Upper lobe of left lung (tissue), 6 donors: ENCODE measurements at regions not wholly inside any gene's neighbourhood (a gene's known extent, or its start where the extent isn't known, plus 50 kb on each side); places are given as distances from the start of the nearest gene placed in this dataset.

ENCODE experiments used
- ATAC-seq, 2 donors: fragments of 200-7000 bp; cut with Tn5 transposase; one replicate each; pipeline ENCODE4 v1.9.1; 2022; ENCODE audit warnings: mild to moderate bottlenecking in 2 of 2, moderate library complexity in 2 of 2; ENCODE audit not compliant: low FRiP score in 2 of 2
- DNase-seq, 2 donors: peaks; one replicate each; pipeline ENCODE4 v3.0.0-alpha.2; 2019 to 2020
- H3K27ac ChIP-seq, 4 donors: fragments of 200-600 bp; sonication (generic); one replicate each; pipeline ENCODE4 v1.5.1; 2016 to 2019
- H3K27me3 ChIP-seq, 4 donors: fragments of 200-600 bp; sonication (generic); one replicate each; pipeline ENCODE4 v1.5.1; 2017 to 2019
- H3K36me3 ChIP-seq, 4 donors: fragments of 200-600 bp; sonication (generic); one replicate each; pipeline ENCODE4 v1.5.1; 2016 to 2019
- H3K4me1 ChIP-seq, 4 donors: fragments of 200-600 bp; sonication (generic); one replicate each; pipeline ENCODE4 v1.5.1; 2018 to 2019
- H3K4me3 ChIP-seq, 4 donors: fragments of 200-600 bp; sonication (generic); one replicate each; pipeline ENCODE4 v1.5.1; 2017 to 2019; ENCODE audit warnings: mild to moderate bottlenecking in 2 of 4, moderate library complexity in 1 of 4
- H3K9me3 ChIP-seq, 4 donors: fragments of 200-600 bp; sonication (generic); one replicate each; pipeline ENCODE4 v1.5.1; 2018 to 2019
- EP300 ChIP-seq, 4 donors: sonication (generic); formaldehyde crosslinking; IDR thresholded peaks; one replicate each; pipeline ENCODE4 v1.5.1; 2017; ENCODE audit warnings: antibody characterized with exemption in 4 of 4, control low read depth in 2 of 4
- POLR2A ChIP-seq, 4 donors: fragments of 450-650 bp; IDR thresholded peaks; one replicate each; pipeline ENCODE4 v1.5.1; 2016 to 2017; ENCODE audit warnings: antibody characterized with exemption in 4 of 4, mild to moderate bottlenecking in 2 of 4
- POLR2AphosphoS5 ChIP-seq, 2 donors: sonication (generic); formaldehyde crosslinking; IDR thresholded peaks; one replicate each; pipeline ENCODE4 v1.5.1; 2017; ENCODE audit warnings: antibody characterized with exemption in 2 of 2
- WGBS, 2 donors: methylation state at CpG; one replicate each; pipeline ENCODE4 v1.1.5; 2017 to 2018; 5-methylcytosine and 5-hydroxymethylcytosine counted together
- TF ChIP-seq, protein P1 (sequence below), 6 experiments: fragments of 450-650 bp in 4 of 6; fragments of 200-600 bp in 2 of 6; sonication (generic) in 2 of 6; IDR thresholded peaks; one replicate each; pipeline ENCODE4 v1.5.1; 2016 to 2019; ENCODE audit warnings: antibody characterized with exemption in 6 of 6
- donor health status: DM: no; HTN: no; CAD: no; lungs with moderate emphysema.
- donor health status: DM: no; HTN: yes; CAD: no; lungs with severe emphysema.

GRCh38 chr17:73801455-73802100 lies 157.3 kb upstream of the SDK2 start:
- H3K36me3 ChIP-seq: no peaks in the 10 kb centered on the region
- TF ChIP-seq POLR2A (IDR thresholded peaks at IDR 0.05): no peak
- no peak for TF ChIP-seq POLR2AphosphoS5 (IDR thresholded peaks at IDR 0.05)
- TF ChIP-seq, protein P1, sequence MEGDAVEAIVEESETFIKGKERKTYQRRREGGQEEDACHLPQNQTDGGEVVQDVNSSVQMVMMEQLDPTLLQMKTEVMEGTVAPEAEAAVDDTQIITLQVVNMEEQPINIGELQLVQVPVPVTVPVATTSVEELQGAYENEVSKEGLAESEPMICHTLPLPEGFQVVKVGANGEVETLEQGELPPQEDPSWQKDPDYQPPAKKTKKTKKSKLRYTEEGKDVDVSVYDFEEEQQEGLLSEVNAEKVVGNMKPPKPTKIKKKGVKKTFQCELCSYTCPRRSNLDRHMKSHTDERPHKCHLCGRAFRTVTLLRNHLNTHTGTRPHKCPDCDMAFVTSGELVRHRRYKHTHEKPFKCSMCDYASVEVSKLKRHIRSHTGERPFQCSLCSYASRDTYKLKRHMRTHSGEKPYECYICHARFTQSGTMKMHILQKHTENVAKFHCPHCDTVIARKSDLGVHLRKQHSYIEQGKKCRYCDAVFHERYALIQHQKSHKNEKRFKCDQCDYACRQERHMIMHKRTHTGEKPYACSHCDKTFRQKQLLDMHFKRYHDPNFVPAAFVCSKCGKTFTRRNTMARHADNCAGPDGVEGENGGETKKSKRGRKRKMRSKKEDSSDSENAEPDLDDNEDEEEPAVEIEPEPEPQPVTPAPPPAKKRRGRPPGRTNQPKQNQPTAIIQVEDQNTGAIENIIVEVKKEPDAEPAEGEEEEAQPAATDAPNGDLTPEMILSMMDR (IDR thresholded peaks at IDR 0.05): no peak
- TF ChIP-seq EP300 (IDR thresholded peaks at IDR 0.05): no peak
- WGBS, 2 donors: 91% methylated on average over 8 of the region's 8 CpGs
- H3K9me3 ChIP-seq: no peaks in the 10 kb centered on the region
- no peak overlapping the region for H3K27ac ChIP-seq
- peaks cover 0 to 3% (median 0%) of the 10 kb centered on the region in 4 donors for H3K4me1 ChIP-seq
- no peak overlapping the region for H3K4me3 ChIP-seq
- ATAC-seq (no peak), DNase-seq (no peak)
- H3K27me3 ChIP-seq: no peaks in the 10 kb centered on the region

DNA sequence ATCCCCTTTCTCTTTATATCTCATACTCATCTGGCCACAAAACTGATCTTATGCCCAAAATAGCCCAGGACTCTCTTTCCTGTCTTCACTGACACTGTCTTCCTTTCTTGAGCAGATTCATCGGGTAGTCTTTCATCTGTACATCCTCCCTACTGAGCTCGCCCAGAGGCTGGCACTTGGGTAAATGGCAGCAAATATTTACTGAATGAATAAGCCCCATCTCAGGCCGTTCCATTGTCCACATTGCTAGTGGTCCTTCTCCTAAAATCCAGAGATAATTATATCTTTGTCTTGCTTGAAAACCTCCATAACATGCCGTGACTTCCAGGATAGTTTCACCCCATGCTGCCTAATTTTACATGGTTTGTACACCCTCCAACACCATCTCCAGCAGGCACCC lies 158.1 kb upstream of the SDK2 start:
- no peaks in the 10 kb centered on the region for H3K9me3 ChIP-seq
- DNase-seq (no peak), ATAC-seq (no peak)
- no peak overlapping the region for H3K27ac ChIP-seq
- peaks cover 0 to 3% (median 0%) of the 10 kb centered on the region in 4 donors for H3K4me1 ChIP-seq
- TF ChIP-seq POLR2AphosphoS5 (IDR thresholded peaks at IDR 0.05) (no peak), POLR2A (IDR thresholded peaks at IDR 0.05) (no peak)
- no peak overlapping the region for H3K4me3 ChIP-seq
- H3K27me3 ChIP-seq: no peaks in the 10 kb centered on the region
- H3K36me3 ChIP-seq: no peaks in the 10 kb centered on the region
- WGBS, 2 donors: 75 to 79% methylated on average over 4 of the region's 4 CpGs

GRCh38 chr17:73802871-73803270 lies 158.6 kb upstream of the SDK2 start:
- Histone ChIP-seq H3K27ac (no peak overlapping the region), H3K36me3 (no peaks in the 10 kb centered on the region), H3K4me1 (peaks cover 0 to under 1% (median 0%) of the 10 kb centered on the region in 4 donors), H3K4me3 (no peak overlapping the region), H3K9me3 (no peaks in the 10 kb centered on the region), H3K27me3 (no peaks in the 10 kb centered on the region)
- DNase-seq (no peak), ATAC-seq (no peak)
- TF ChIP-seq, protein P1 (IDR thresholded peaks at IDR 0.05): no peak
- TF ChIP-seq EP300 (IDR thresholded peaks at IDR 0.05) (no peak), POLR2A (IDR thresholded peaks at IDR 0.05) (no peak), POLR2AphosphoS5 (IDR thresholded peaks at IDR 0.05) (no peak)
- WGBS, 2 donors: 100% methylated on average over 1 of the region's 1 CpG

GRCh38 chr17:73803964-73804435 lies 159.8 kb upstream of the SDK2 start:
- H3K4me3 ChIP-seq: no peak overlapping the region
- H3K27me3 ChIP-seq: no peaks in the 10 kb centered on the region
- no peaks in the 10 kb centered on the region for H3K4me1 ChIP-seq
- no peaks in the 10 kb centered on the region for H3K9me3 ChIP-seq
- H3K27ac ChIP-seq: no peak overlapping the region
- 59 to 74% methylated on average over 4 of the region's 4 CpGs for WGBS, 2 donors
- ATAC-seq: no peak
- no peaks in the 10 kb centered on the region for H3K36me3 ChIP-seq
- no peak for DNase-seq
- TF ChIP-seq, protein P1 (IDR thresholded peaks at IDR 0.05): no peak
- TF ChIP-seq POLR2AphosphoS5 (IDR thresholded peaks at IDR 0.05) (no peak), POLR2A (IDR thresholded peaks at IDR 0.05) (no peak)

GRCh38 chr17:73806768-73807167 lies 162.5 kb upstream of the SDK2 start:
- H3K27ac ChIP-seq: no peak overlapping the region
- TF ChIP-seq EP300 (IDR thresholded peaks at IDR 0.05) (no peak), POLR2A (IDR thresholded peaks at IDR 0.05) (no peak), POLR2AphosphoS5 (IDR thresholded peaks at IDR 0.05) (no peak)
- TF ChIP-seq, protein P1 (IDR thresholded peaks at IDR 0.05): no peak
- ATAC-seq (no peak), DNase-seq (no peak)
- no peaks in the 10 kb centered on the region for H3K36me3 ChIP-seq
- H3K4me3 ChIP-seq: no peak overlapping the region
- no peaks in the 10 kb centered on the region for H3K9me3 ChIP-seq
- H3K27me3 ChIP-seq: no peaks in the 10 kb centered on the region
- no peaks in the 10 kb centered on the region for H3K4me1 ChIP-seq
- WGBS, 2 donors: 83 to 100% methylated on average over 1 of the region's 1 CpG
